GM19240 (cell line): ENCODE measurements at regions not wholly inside any gene's neighbourhood (a gene's known extent, or its start where the extent isn't known, plus 50 kb on each side); places are given as distances from the start of the nearest gene placed in this dataset.
"Not testable (repeated sequence)": the region's sequence is repeated elsewhere in the genome, so short reads cannot be mapped to it uniquely, and the experiment has no call there.

Experiments
- DNase-seq: peaks from one replicate; pipeline ENCODE4 v3.0.0; 2011; ENCODE audit warnings: low spot score; ENCODE audit not compliant: insufficient read length

- DNase-seq = no peak
Measured at GRCh38 chr2:7094231-7094741, 177.1 kb downstream of the RNF144A start.

GRCh38 chr2:7096726-7097352 lies 179.6 kb downstream of the RNF144A start:
- no peak for DNase-seq

- peak; percentile 61 for DNase-seq
Measured at GRCh38 chr2:7097353-7097895, 180.2 kb downstream of the RNF144A start.

GRCh38 chr2:7098816-7099215 lies 181.6 kb downstream of the RNF144A start:
- no peak for DNase-seq

GRCh38 chr2:7099687-7100086 lies 182.5 kb downstream of the RNF144A start:
- not testable (repeated sequence) for DNase-seq

- no peak for DNase-seq
Measured at GRCh38 chr2:7102826-7103225, 185.6 kb downstream of the RNF144A start.

- no peak for DNase-seq
Measured at GRCh38 chr2:7108792-7109532, 191.8 kb downstream of the RNF144A start.

GRCh38 chr2:7109533-7109885 lies 192.3 kb downstream of the RNF144A start:
- no peak for DNase-seq

GRCh38 chr2:7111626-7112025 lies 194.4 kb downstream of the RNF144A start:
- DNase-seq = no peak

GRCh38 chr2:7115364-7115763 lies 198.2 kb downstream of the RNF144A start:
- DNase-seq = no peak

GRCh38 chr2:7115906-7116305 lies 198.7 kb downstream of the RNF144A start:
- no peak for DNase-seq

GRCh38 chr2:7116511-7116910 lies 199.3 kb downstream of the RNF144A start:
- no peak for DNase-seq

GRCh38 chr2:7117076-7117475 lies 199.9 kb downstream of the RNF144A start:
- no peak for DNase-seq

GRCh38 chr2:7118606-7119131 lies 201.5 kb downstream of the RNF144A start:
- DNase-seq = no peak

- no peak for DNase-seq
Measured at GRCh38 chr2:7119132-7119835, 202.1 kb downstream of the RNF144A start.

GRCh38 chr2:7121851-7122250 lies 204.6 kb downstream of the RNF144A start:
- DNase-seq = no peak

GRCh38 chr2:7127156-7127555 lies 209.9 kb downstream of the RNF144A start:
- DNase-seq = no peak

- no peak for DNase-seq
Measured at GRCh38 chr2:7127687-7128086, 210.5 kb downstream of the RNF144A start.

- DNase-seq = no peak
Measured at GRCh38 chr2:7131261-7131660, 214.0 kb downstream of the RNF144A start.

- DNase-seq = no peak
Measured at GRCh38 chr2:7132753-7133152, 215.5 kb downstream of the RNF144A start.

GRCh38 chr2:7133521-7133920 lies 216.3 kb downstream of the RNF144A start:
- DNase-seq = no peak

- no peak for DNase-seq
Measured at GRCh38 chr2:7140306-7140705, 223.1 kb downstream of the RNF144A start.
